ENCODE measurements at regions not wholly inside any gene's neighbourhood (a gene's known extent, or its start where the extent isn't known, plus 50 kb on each side); places are given as distances from the start of the nearest gene placed in this dataset.
A peak's percentile ranks its signal among the peaks of the same experiment; 100 is the strongest.

- DNase-seq (ENCODE audit: low read depth), result no peak
- H3K4me3 ChIP-seq (ENCODE audit: control insufficient read depth, low read depth, low read length), result no peak overlapping the region
- TF ChIP-seq CTCF (IDR thresholded peaks at IDR 0.05; ENCODE audit: control insufficient read depth, insufficient read depth, low read depth, low read length, missing control alignments), result no peak
Observed at GRCh38 chr11:115739878-115740277, 235.7 kb upstream of the CADM1 start.

- no peak for TF ChIP-seq CTCF (IDR thresholded peaks at IDR 0.05; ENCODE audit: control insufficient read depth, insufficient read depth, low read depth, low read length, missing control alignments)
- DNase-seq (ENCODE audit: low read depth), result no peak
- H3K4me3 ChIP-seq (ENCODE audit: control insufficient read depth, low read depth, low read length), result no peak overlapping the region
Observed at GRCh38 chr11:115739146-115739545, 234.9 kb upstream of the CADM1 start.

GRCh38 chr11:115737875-115738274 is 233.7 kb upstream of the CADM1 start:
- TF ChIP-seq CTCF (IDR thresholded peaks at IDR 0.05; ENCODE audit: control insufficient read depth, insufficient read depth, low read depth, low read length, missing control alignments), result no peak
- DNase-seq (ENCODE audit: low read depth), result no peak

GRCh38 chr11:115736146-115736545 is 231.9 kb upstream of the CADM1 start:
- TF ChIP-seq CTCF (IDR thresholded peaks at IDR 0.05; ENCODE audit: control insufficient read depth, insufficient read depth, low read depth, low read length, missing control alignments), result no peak
- no peak overlapping the region for H3K4me3 ChIP-seq (ENCODE audit: control insufficient read depth, low read depth, low read length)
- DNase-seq (ENCODE audit: low read depth), result no peak

More at GRCh38 chr11:115737875-115738274, 233.7 kb upstream of the CADM1 start:
- H3K4me3 ChIP-seq (ENCODE audit: control insufficient read depth, low read depth, low read length), result no peak overlapping the region

DNA sequence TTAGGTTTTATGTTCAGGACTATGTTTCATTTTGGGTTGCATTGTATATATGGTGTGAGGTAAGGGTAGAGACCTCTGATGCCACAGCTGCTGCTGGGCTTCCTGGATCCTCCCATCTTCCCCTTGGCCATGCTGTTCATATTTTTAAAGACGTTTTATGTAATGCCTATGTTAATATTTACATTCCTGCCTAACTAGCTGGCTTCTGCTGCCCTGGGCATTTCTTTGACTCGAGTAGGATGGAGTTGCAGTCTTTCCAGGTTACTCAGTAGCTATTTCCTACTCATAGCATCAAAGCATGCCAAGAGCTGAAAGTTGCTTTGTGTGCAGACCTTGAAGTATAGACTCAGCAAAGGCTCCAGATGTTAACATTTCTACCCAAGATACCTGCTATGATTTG is 220.5 kb upstream of the CADM1 start:
- no peak for TF ChIP-seq CTCF (IDR thresholded peaks at IDR 0.05; ENCODE audit: control insufficient read depth, insufficient read depth, low read depth, low read length, missing control alignments)
- no peak overlapping the region for H3K4me3 ChIP-seq (ENCODE audit: control insufficient read depth, low read depth, low read length)
- peak; percentile 7 for DNase-seq (ENCODE audit: low read depth)

GRCh38 chr11:115722711-115723110 is 218.5 kb upstream of the CADM1 start:
- H3K4me3 ChIP-seq (ENCODE audit: control insufficient read depth, low read depth, low read length), result no peak overlapping the region
- no peak for DNase-seq (ENCODE audit: low read depth)
- no peak for TF ChIP-seq CTCF (IDR thresholded peaks at IDR 0.05; ENCODE audit: control insufficient read depth, insufficient read depth, low read depth, low read length, missing control alignments)

Data from AG09309 (cell line).